ENCODE measurements at regions not wholly inside any gene's neighbourhood (a gene's known extent, or its start where the extent isn't known, plus 50 kb on each side); places are given as distances from the start of the nearest gene placed in this dataset.

DNA sequence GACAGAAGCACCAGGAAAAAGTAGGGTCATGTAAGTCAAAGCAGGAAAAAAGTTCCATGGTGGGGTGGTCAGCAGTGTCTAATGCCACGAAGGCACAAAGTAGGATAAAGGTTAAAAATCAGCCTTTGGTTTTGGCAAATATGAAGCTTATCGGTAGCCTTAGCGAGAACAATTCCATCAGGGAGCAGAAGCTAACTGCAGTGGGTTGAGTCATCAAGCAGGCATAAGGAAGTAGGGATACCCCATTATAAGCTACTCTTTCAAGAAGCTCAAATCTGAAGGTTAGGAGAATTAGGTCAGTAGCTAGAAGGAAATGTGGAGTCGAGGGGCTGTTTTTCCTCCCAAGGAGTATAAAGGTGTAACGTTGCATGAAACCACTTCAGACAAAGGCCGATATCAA is 57.5 kb upstream of the USPL1 start:
- Histone ChIP-seq H3K4me3 (no peak overlapping the region), H3K9me3 (no peaks in the 10 kb centered on the region), H3K36me3 (no peaks in the 10 kb centered on the region), H3K4me1 (no peaks in the 10 kb centered on the region), H3K27ac (no peak overlapping the region), H3K27me3 (no peaks in the 10 kb centered on the region)
- TF ChIP-seq POLR2A (IDR thresholded peaks at IDR 0.05) = no peak
- TF ChIP-seq, protein P1, sequence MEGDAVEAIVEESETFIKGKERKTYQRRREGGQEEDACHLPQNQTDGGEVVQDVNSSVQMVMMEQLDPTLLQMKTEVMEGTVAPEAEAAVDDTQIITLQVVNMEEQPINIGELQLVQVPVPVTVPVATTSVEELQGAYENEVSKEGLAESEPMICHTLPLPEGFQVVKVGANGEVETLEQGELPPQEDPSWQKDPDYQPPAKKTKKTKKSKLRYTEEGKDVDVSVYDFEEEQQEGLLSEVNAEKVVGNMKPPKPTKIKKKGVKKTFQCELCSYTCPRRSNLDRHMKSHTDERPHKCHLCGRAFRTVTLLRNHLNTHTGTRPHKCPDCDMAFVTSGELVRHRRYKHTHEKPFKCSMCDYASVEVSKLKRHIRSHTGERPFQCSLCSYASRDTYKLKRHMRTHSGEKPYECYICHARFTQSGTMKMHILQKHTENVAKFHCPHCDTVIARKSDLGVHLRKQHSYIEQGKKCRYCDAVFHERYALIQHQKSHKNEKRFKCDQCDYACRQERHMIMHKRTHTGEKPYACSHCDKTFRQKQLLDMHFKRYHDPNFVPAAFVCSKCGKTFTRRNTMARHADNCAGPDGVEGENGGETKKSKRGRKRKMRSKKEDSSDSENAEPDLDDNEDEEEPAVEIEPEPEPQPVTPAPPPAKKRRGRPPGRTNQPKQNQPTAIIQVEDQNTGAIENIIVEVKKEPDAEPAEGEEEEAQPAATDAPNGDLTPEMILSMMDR (IDR thresholded peaks at IDR 0.05) = no peak
- intact Hi-C loops (cut with DNase I) = no loop called here
- WGBS, 2 donors = 71 to 74% methylated on average over 6 of the region's 6 CpGs
- DNase-seq = no peak

DNA sequence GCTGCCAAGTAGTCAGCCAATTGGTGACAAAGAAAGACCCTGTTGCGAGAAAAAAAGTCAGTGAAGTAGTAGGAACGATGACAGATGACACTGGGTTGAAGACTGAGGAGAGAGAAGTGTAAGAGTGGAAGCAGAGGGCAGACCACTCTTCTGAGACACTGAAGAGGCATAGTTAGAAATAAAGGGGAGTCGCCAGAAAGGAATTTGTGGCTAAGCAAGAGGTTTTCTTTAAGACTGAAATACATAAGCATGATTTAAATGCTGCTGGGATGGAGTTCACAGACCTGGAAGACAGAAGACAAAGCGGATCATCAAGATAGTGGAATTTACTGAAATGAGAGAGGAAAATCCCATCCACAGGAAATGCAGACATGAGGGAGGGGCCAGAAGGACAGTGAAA is 56.2 kb upstream of the USPL1 start:
- DNase-seq = no peak
- Histone ChIP-seq H3K9me3 (no peaks in the 10 kb centered on the region), H3K4me1 (no peaks in the 10 kb centered on the region), H3K4me3 (no peak overlapping the region), H3K36me3 (no peaks in the 10 kb centered on the region), H3K27me3 (no peaks in the 10 kb centered on the region), H3K27ac (no peak overlapping the region)
- TF ChIP-seq, protein P1 (IDR thresholded peaks at IDR 0.05) = no peak
- no peak for TF ChIP-seq POLR2A (IDR thresholded peaks at IDR 0.05)
- intact Hi-C loops (cut with DNase I) = no loop called here
- 88 to 95% methylated on average over 4 of the region's 4 CpGs for WGBS, 2 donors

DNA sequence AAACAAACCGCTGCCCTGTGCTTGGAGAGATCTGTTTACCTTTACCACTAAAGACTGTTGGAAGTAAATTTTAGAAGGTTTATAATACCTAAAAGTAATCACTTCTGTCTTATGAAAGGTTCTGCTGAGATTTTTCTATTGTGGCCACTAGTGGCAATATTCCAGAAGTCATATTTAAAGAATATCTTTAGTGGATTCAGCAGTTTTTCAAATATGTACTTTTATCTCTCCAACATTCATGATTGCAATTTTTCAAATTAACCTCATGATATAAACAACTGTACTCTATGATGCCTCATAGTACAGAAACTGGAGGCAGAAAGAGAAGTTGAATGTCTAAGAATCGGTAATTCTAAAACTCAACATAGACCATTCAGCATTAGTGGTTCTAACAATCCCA is 53.2 kb upstream of the USPL1 start:
- 83 to 92% methylated on average over 2 of the region's 2 CpGs for WGBS, 2 donors
- no peak overlapping the region for H3K4me3 ChIP-seq
- intact Hi-C loops (cut with DNase I) = no loop called here
- no peak for TF ChIP-seq POLR2A (IDR thresholded peaks at IDR 0.05)
- TF ChIP-seq, protein P1 (IDR thresholded peaks at IDR 0.05) = no peak
- H3K4me1 ChIP-seq = peaks cover 0 to 1% (median 0%) of the 10 kb centered on the region in 3 donors
- no peak for DNase-seq
- H3K36me3 ChIP-seq = no peaks in the 10 kb centered on the region
- no peak overlapping the region for H3K27ac ChIP-seq
- no peaks in the 10 kb centered on the region for H3K9me3 ChIP-seq
- no peaks in the 10 kb centered on the region for H3K27me3 ChIP-seq

DNA sequence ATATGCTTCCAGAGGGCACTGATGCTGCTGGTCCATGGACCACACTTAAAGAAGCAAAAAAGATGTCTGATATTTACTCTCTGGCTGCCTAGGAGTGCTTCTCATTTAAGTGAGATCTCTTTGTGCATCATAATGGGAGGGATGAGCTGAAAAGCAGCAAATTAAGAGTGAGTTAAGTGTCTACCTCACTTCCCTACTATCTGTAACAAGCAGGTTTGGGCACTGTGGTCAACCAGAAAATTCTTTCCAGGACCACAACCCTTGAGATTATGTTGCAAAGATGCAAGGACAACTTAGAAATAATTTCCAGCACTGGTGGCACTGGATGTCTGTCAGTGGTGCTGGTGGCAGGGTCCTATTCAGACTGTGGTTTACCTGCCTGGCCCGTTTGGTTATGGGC is 52.1 kb upstream of the USPL1 start:
- H3K4me1 ChIP-seq = peaks cover 0 to 13% (median 4%) of the 10 kb centered on the region in 3 donors
- intact Hi-C loops (cut with DNase I) = no loop called here
- 88 to 100% methylated on average over 1 of the region's 1 CpG for WGBS, 2 donors
- H3K36me3 ChIP-seq = no peaks in the 10 kb centered on the region
- no peak overlapping the region for H3K27ac ChIP-seq
- no peaks in the 10 kb centered on the region for H3K9me3 ChIP-seq
- no peak overlapping the region for H3K4me3 ChIP-seq
- no peaks in the 10 kb centered on the region for H3K27me3 ChIP-seq
- TF ChIP-seq, protein P1 (IDR thresholded peaks at IDR 0.05) = no peak
- no peak for TF ChIP-seq POLR2A (IDR thresholded peaks at IDR 0.05)
- DNase-seq = no peak

DNA sequence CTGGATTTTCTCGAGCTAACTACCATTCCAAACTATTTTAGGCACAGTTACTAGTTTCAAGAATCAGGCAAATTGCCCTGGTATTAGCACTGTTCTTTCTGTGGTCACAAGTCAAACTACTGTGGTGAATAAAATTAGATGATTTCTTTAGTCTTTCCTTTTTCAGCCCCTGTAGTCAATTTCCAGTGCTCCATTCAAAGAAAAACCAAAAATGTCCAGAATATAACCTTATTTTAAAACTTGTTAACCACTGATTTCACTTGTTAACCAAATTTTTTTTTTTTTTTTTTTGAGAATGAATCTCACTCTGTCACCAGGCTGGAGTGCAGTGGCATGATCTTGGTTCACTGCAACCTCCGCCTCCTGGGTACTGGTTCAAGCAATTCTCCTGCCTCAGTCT is 50.6 kb upstream of the USPL1 start:
- intact Hi-C loops (cut with DNase I) = no loop called here
- Histone ChIP-seq H3K27me3 (no peaks in the 10 kb centered on the region), H3K4me1 (peaks cover 0 to 24% (median 9%) of the 10 kb centered on the region in 3 donors), H3K4me3 (no peak overlapping the region), H3K27ac (no peak overlapping the region), H3K9me3 (no peaks in the 10 kb centered on the region), H3K36me3 (no peaks in the 10 kb centered on the region)
- no peak for DNase-seq
- TF ChIP-seq POLR2A (IDR thresholded peaks at IDR 0.05) = no peak
- TF ChIP-seq, protein P1 (IDR thresholded peaks at IDR 0.05) = no peak
- WGBS, 2 donors = 71 to 78% methylated on average over 2 of the region's 2 CpGs

All from esophagus squamous epithelium (tissue), 5 donors.